T-helper 1 cell treated with Interleukin-12 subunit alpha and Interleukin-12 subunit beta and Interleukin-4 antibody, amounts not matched to agents 30 ng/mL and 1 ng/mL, for 36 hours (primary cell): ENCODE measurements at regions not wholly inside any gene's neighbourhood (a gene's known extent, or its start where the extent isn't known, plus 50 kb on each side); places are given as distances from the start of the nearest gene placed in this dataset.

ENCODE experiments used
- intact Hi-C: fragments of 100-400 bp; cut with micrococcal nuclease; formaldehyde crosslinking; loops from one replicate; pipeline ENCODE4 v1.15.1; 2024

DNA sequence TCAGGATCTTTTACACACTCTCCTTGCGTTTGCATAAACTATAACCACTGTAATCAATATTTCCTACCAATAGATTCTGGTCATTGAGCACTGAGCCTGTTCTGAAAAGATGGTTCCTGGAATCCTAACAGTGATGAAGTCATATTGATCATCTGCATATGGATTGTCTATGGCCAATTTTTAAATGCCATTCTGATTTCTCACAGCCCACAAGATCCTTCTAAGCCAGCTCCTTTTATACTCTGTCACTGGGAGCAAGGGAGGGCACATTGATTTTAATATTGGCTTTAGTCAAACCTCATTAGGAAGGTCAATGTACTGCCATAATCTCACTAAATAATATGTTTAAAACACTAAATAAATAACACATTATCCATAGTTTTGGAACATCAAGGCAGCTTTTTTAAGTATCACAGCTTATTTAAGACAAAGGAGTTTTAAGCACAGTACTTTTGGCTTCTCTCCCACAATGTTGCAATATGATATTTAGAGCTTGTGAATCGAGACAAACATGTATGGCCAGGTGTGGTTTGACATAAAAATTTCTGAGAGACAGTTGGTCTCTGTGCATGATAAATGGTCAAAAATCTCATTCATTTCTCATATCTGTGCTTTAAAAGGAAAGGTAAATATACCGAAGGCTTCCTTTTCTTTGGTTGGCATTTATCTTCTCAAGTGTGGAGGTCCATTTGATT is 267.3 kb downstream of the MTX2 start:
- intact Hi-C loops = no loop called here

GRCh38 chr2:176537932-176538331 is 268.7 kb downstream of the MTX2 start:
- intact Hi-C loops = no loop called here

DNA sequence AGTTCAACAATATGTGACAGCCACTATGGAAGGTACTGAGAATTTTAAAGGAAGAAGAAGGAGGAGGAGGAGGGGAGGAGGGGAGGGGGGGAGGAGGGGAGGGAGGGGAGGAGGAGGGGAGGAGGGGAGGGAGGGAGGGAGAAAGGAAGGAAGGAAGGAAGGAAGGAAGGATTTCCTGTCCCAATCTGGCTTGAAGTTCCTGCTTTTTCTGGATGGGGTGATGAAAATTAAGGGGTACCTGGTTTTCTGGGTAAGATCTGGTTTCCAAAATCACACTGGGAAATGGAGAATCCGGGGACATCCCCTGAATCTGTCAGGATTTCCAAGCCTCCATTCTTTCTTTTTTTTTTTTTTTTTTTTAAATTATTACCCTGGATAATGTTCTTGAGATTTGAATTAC is 271.8 kb downstream of the MTX2 start:
- intact Hi-C loops = no loop called here

DNA sequence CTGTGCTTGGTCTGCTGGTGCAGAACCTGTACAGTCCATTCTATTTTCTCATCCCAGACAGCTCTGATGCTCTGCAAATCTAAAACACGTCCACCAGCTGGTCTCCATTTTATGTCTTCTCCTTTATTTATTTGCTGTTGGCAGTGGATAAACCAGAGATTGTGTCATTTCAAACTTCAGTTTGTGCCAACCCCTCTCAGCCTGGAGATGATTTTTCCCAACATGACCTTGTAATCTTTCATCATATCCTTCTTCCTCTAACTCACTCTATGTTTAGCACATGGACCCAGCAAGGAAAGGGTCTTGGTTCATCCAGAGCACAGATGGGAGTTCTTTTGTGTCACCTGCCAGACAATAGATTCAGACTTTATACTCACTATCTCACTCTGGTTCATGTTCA is 273.2 kb downstream of the MTX2 start:
- intact Hi-C loops = no loop called here

- intact Hi-C loops = no loop called here
Measured at GRCh38 chr2:176544557-176544956, 275.3 kb downstream of the MTX2 start.

DNA sequence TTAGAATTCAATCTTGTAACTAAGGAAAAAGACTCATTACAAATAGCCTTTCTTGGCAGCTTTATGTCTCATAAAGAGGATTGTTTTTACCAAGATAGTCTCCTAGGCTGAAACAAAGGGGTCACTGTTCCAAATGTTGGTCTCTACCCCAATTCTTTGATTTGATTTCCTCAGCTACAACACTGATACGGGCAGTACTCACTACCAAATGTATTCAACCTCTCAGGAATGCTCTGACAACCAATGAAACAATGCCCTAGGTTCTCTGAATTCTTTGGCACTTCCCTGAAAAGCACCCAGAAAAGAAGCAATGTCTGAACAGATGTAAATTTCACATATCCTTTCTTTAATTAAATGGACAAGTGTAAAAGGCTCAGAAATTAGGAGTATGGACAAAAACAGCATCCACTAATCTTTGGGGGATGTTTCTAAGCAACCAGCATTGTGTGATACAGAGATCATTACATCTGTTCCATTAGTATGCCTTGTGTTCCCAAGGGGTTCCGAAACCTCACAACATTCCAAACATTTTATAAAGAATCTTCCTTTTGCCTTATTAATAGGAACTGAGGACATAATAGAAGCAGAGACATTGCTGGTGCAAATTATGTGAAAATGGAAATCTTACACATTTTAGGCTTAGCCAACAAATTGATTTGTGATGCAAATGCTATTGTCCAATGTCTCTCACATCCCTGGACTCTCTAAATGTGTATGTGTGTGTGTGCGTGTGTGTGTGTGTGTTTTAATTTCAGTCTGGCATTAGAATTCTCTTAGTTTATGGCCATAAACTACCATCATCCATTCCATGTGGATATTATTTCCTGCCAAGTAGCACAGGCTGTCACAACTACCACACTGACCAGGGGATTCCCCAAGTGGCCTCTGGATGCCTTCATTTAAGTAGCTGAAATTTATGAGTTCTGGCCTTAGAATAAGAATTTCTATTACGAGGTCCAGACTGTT is 276.0 kb downstream of the MTX2 start:
- intact Hi-C loops = no loop called here

GRCh38 chr2:176546550-176546949 is 277.3 kb downstream of the MTX2 start:
- intact Hi-C loops = no loop called here

GRCh38 chr2:176552501-176553135 is 283.4 kb downstream of the MTX2 start:
- intact Hi-C loops = loop anchor here (5.0 to 10.0 kb wide), 6 partner anchors 85 to 595 kb away; partner anchors contain the start of gene HOXD1

DNA sequence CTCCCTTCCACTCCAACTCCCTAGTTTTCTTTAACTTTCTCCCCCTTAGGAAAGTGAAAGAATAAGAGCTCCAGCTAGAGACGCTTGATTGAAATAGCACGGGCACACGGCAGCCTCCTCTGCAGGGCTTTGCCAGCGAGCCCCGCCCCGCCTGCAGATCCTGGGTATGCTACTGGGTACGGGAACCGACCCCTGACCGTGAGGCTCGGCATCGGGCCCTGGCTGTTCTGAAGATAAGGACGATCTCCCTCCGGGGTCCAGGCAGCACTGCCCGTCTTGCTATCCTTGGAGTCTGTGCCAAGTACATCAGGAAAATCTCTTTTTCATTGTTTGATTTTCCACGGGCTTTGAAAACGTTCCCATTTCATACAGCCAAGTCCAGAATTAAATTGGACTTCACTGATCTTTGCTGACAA is 284.5 kb downstream of the MTX2 start:
- intact Hi-C loops = loop anchor here (1.0 to 10.0 kb wide), 9 partner anchors 84 to 594 kb away; partner anchors contain the start of gene HOXD1

DNA sequence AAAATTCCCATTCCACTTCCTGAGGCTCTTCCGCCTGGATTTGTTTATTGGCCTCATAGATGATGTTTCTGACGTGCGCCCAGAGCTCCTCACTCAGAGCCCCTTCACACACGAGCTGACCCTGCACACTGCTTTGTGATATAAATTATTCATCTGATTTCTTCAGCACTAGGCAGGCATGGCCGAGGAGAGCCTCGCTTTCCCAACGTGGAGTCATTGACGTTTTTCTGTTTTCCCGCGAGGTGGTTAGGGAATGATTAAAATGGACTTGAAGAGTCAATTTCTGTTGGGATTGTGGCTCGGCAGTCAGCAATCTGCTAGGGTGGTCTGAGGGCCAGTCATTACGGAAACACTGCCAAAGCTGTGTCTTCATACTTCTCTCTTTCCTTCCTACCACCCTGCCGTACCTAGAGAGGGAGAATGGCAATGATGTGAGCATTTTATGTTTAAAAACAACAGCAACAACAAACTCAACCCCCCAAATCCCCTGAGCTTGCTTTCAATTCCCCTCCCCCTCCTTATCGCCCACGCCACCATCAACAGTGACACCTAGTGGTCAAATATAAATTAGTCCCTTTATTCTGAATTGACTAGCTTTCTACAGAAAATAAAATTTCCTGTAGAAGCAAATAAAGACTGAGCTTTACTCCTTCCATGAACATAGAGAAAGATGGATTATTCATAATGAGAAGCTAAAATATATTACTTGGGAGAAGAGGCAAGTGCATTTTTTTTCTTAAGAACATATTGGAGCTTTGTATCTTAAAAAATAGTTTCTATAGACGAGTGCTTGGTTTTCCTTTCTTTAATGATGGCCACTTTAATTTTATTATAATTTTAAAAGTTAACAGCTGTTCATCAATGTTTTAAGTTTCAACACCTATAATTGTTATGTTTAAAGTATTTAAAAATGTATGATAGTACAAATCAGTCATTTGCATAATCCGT is 285.1 kb downstream of the MTX2 start:
- intact Hi-C loops = loop anchor here (1.0 to 10.0 kb wide), 9 partner anchors 83 to 593 kb away; partner anchors contain the start of gene HOXD1

- intact Hi-C loops = loop anchor here (10.0 kb wide), 1 partner anchor 370 kb away; the partner anchor contains the start of gene HOXD1
Measured at GRCh38 chr2:176555112-176555511, 285.9 kb downstream of the MTX2 start.

GRCh38 chr2:176555781-176556180 is 286.5 kb downstream of the MTX2 start:
- intact Hi-C loops = loop anchor here (10.0 kb wide), 1 partner anchor 371 kb away; the partner anchor contains the start of gene HOXD1

GRCh38 chr2:176556373-176556772 is 287.1 kb downstream of the MTX2 start:
- intact Hi-C loops = loop anchor here (10.0 kb wide), 1 partner anchor 372 kb away; the partner anchor contains the start of gene HOXD1

- intact Hi-C loops = loop anchor here (10.0 kb wide), 1 partner anchor 373 kb away; the partner anchor contains the start of gene HOXD1
Measured at GRCh38 chr2:176557821-176558220, 288.6 kb downstream of the MTX2 start.

DNA sequence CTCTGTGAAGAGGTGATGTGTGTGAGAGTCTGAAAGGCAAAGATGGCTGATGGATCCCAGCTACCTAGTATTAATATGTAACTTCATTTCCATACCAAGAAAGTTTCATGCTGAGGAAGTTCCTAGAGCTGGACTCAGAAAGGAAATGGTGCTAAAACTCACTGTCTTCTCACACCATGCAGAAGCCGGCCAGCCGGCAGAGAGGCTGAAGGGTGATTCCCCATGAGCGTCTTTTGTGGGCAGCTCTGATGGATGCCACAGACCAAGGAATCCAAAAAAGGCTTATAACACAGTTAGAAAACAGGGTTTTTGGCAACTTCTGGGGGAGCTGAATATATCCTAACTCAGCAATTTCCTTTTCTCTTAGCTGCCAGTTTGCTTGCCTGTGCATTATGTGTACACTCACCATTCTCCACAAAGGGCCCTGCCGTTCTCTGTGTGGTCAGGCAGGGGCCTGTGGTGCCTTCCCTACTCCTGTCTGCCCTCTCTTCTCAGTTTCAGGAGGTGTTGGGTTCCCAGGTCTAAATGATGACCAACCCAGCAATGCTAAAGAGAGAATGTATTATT is 289.4 kb downstream of the MTX2 start:
- intact Hi-C loops = loop anchor here (10.0 kb wide), 1 partner anchor 374 kb away; the partner anchor contains the start of gene HOXD1

- intact Hi-C loops = no loop called here
Measured at GRCh38 chr2:176560296-176560695, 291.1 kb downstream of the MTX2 start.

- intact Hi-C loops = no loop called here
Measured at GRCh38 chr2:176561706-176562105, 292.5 kb downstream of the MTX2 start.

GRCh38 chr2:176562359-176563078 is 293.3 kb downstream of the MTX2 start:
- intact Hi-C loops = no loop called here
